Glomerular visceral epithelial cell (primary cell): ENCODE measurements at regions not wholly inside any gene's neighbourhood (a gene's known extent, or its start where the extent isn't known, plus 50 kb on each side); places are given as distances from the start of the nearest gene placed in this dataset.

ENCODE experiments used
- DNase-seq: peaks from one replicate; pipeline ENCODE4 v3.0.0-alpha.2; 2016; ENCODE audit errors: extremely low spot score

GRCh38 chr2:228864131-228864530 is 407.0 kb downstream of the PID1 start:
- DNase-seq: no peak

GRCh38 chr2:228860601-228861285 is 410.3 kb downstream of the PID1 start:
- DNase-seq: no peak

GRCh38 chr2:228853151-228853550 is 417.9 kb downstream of the PID1 start:
- no peak for DNase-seq

- no peak for DNase-seq
Measured at GRCh38 chr2:228848638-228849037, 422.4 kb downstream of the PID1 start.

GRCh38 chr2:228847684-228848083 is 423.4 kb downstream of the PID1 start:
- DNase-seq: no peak

- no peak for DNase-seq
Measured at GRCh38 chr2:228846161-228846560, 424.9 kb downstream of the PID1 start.

- DNase-seq: no peak
Measured at GRCh38 chr2:228845162-228845925, 425.7 kb downstream of the PID1 start.

GRCh38 chr2:228841877-228842276 is 429.2 kb downstream of the PID1 start:
- DNase-seq: no peak

GRCh38 chr2:228841475-228841874 is 429.6 kb downstream of the PID1 start:
- no peak for DNase-seq

- no peak for DNase-seq
Measured at GRCh38 chr2:228840743-228841114, 430.4 kb downstream of the PID1 start.

- DNase-seq: no peak
Measured at GRCh38 chr2:228840113-228840742, 430.9 kb downstream of the PID1 start.

- DNase-seq: no peak
Measured at GRCh38 chr2:228839421-228839876, 431.6 kb downstream of the PID1 start.

- DNase-seq: no peak
Measured at GRCh38 chr2:228838819-228839218, 432.3 kb downstream of the PID1 start.

GRCh38 chr2:228828397-228828796 is 442.7 kb downstream of the PID1 start:
- no peak for DNase-seq

- no peak for DNase-seq
Measured at GRCh38 chr2:228827056-228827700, 443.9 kb downstream of the PID1 start.

- no peak for DNase-seq
Measured at GRCh38 chr2:228819701-228820100, 451.4 kb downstream of the PID1 start.

- DNase-seq: no peak
Measured at GRCh38 chr2:228802181-228803071, 468.7 kb downstream of the PID1 start.

GRCh38 chr2:228801451-228801850 is 469.6 kb downstream of the PID1 start:
- DNase-seq: no peak

GRCh38 chr2:228799208-228799588 is 471.9 kb downstream of the PID1 start:
- no peak for DNase-seq

GRCh38 chr2:228798458-228799207 is 472.5 kb downstream of the PID1 start:
- no peak for DNase-seq

GRCh38 chr2:228796386-228796785 is 474.7 kb downstream of the PID1 start:
- DNase-seq: no peak
